ENCODE measurements at regions not wholly inside any gene's neighbourhood (a gene's known extent, or its start where the extent isn't known, plus 50 kb on each side); places are given as distances from the start of the nearest gene placed in this dataset.

DNA sequence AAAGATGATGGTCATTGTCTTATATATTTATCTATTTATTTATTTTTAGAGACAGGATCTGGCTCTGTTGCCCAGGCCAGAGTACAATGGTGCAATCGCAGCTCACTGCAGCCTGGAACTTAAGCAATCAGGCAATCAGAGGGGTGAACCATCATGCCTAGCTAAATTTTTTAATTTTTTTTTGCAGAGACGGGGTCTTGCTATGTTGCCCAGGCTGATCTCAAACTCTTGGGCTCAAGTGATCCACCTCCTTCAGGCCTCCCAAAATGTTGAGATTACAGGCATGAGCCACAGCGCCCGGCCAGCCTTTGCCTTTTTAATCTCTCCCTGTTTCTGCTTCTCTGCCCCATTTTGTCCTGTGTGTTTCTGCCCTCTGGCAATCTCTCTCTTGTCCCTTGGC, 102.2 kb downstream of the NCR2 start:
- TF ChIP-seq, protein P1, sequence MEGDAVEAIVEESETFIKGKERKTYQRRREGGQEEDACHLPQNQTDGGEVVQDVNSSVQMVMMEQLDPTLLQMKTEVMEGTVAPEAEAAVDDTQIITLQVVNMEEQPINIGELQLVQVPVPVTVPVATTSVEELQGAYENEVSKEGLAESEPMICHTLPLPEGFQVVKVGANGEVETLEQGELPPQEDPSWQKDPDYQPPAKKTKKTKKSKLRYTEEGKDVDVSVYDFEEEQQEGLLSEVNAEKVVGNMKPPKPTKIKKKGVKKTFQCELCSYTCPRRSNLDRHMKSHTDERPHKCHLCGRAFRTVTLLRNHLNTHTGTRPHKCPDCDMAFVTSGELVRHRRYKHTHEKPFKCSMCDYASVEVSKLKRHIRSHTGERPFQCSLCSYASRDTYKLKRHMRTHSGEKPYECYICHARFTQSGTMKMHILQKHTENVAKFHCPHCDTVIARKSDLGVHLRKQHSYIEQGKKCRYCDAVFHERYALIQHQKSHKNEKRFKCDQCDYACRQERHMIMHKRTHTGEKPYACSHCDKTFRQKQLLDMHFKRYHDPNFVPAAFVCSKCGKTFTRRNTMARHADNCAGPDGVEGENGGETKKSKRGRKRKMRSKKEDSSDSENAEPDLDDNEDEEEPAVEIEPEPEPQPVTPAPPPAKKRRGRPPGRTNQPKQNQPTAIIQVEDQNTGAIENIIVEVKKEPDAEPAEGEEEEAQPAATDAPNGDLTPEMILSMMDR (IDR thresholded peaks at IDR 0.05; ENCODE audit: insufficient read depth, low read depth, low read length): no peak
- no peak for TF ChIP-seq EZH2 (IDR thresholded peaks at IDR 0.05; ENCODE audit: insufficient read depth, low read length)

Data from astrocyte (in vitro differentiated cells and primary cell).